CD14-positive monocyte (primary cell): ENCODE measurements at regions not wholly inside any gene's neighbourhood (a gene's known extent, or its start where the extent isn't known, plus 50 kb on each side); places are given as distances from the start of the nearest gene placed in this dataset.

Experiments used
- DNase-seq, 3 donors: peaks; one replicate each; pipeline ENCODE4 v3.0.0-alpha.2; 2011 to 2022
- H2AFZ ChIP-seq: 2 replicates; pipeline ENCODE4 v1.6.0; 2012; ENCODE audit warnings: mild to moderate bottlenecking, low read depth, low read length, inconsistent platforms; ENCODE audit not compliant: insufficient read depth, poor library complexity, severe bottlenecking
- H3K27ac ChIP-seq, 2 donors: 1 replicate in 1 of 2; 2 replicates in 1 of 2; pipeline ENCODE4 v1.5.1; 2012 to 2013; ENCODE audit warnings: low read length in 2 of 2, control low read depth in 1 of 2, inconsistent platforms in 1 of 2, low read depth in 1 of 2, mild to moderate bottlenecking in 1 of 2
- H3K27me3 ChIP-seq, 2 donors: one replicate each; pipeline versions ENCODE4 v1.6.0 to v1.6.1; 2011 to 2013; ENCODE audit warnings: low read length in 2 of 2; ENCODE audit not compliant: control insufficient read depth in 2 of 2, insufficient read depth in 2 of 2
- H3K36me3 ChIP-seq, 2 donors: replicated peaks in 1 of 2; 1 replicate in 1 of 2; 2 replicates in 1 of 2; pipeline versions ENCODE4 v1.5.1 to v1.6.1; 2012 to 2013; ENCODE audit warnings: low read length in 2 of 2, control low read depth in 1 of 2, inconsistent platforms in 1 of 2, mild to moderate bottlenecking in 1 of 2; ENCODE audit not compliant: insufficient read depth in 2 of 2, control insufficient read depth in 1 of 2
- H3K4me1 ChIP-seq, 2 donors: 1 replicate in 1 of 2; 2 replicates in 1 of 2; pipeline versions ENCODE4 v1.5.1 to v1.6.1; 2012 to 2013; ENCODE audit warnings: low read length in 2 of 2, control low read depth in 1 of 2, inconsistent platforms in 1 of 2, mild to moderate bottlenecking in 1 of 2, moderate library complexity in 1 of 2; ENCODE audit not compliant: insufficient read depth in 2 of 2, control insufficient read depth in 1 of 2
- H3K4me2 ChIP-seq: replicated peaks from 2 replicates; pipeline ENCODE3; 2012; ENCODE audit warnings: low read length, moderate library complexity, mild to moderate bottlenecking; ENCODE audit not compliant: poor library complexity, severe bottlenecking; ENCODE audit errors: extremely low read depth
- H3K4me3 ChIP-seq, 3 experiments: fragments of 200-600 bp in 1 of 3; sonication (generic) in 1 of 3; replicated peaks in 1 of 3; 1 replicate in 2 of 3; 2 replicates in 1 of 3; pipeline ENCODE4 v1.5.1; 2011 to 2013; ENCODE audit warnings: low read length in 3 of 3, mild to moderate bottlenecking in 3 of 3, control low read depth in 2 of 3, low read depth in 2 of 3, inconsistent platforms in 1 of 3, moderate library complexity in 1 of 3
- H3K79me2 ChIP-seq: 2 replicates; pipeline ENCODE4 v1.6.0; 2012; ENCODE audit warnings: mild to moderate bottlenecking, control low read depth, inconsistent platforms, low read length, moderate library complexity; ENCODE audit not compliant: insufficient read depth
- H3K9ac ChIP-seq: 2 replicates; pipeline ENCODE4 v1.6.0; 2017; ENCODE audit warnings: low read length, mild to moderate bottlenecking; ENCODE audit not compliant: insufficient read depth, poor library complexity, severe bottlenecking
- H3K9me3 ChIP-seq, 2 donors: replicated peaks in 1 of 2; 1 replicate in 1 of 2; 2 replicates in 1 of 2; pipeline versions ENCODE4 v1.5.1 to v1.6.1; 2012 to 2013; ENCODE audit warnings: low read length in 2 of 2, control low read depth in 1 of 2; ENCODE audit not compliant: control insufficient read depth in 1 of 2, insufficient read depth in 1 of 2
- H4K20me1 ChIP-seq: 2 replicates; pipeline ENCODE4 v1.6.0; 2012; ENCODE audit warnings: mild to moderate bottlenecking, low read length, control low read depth, moderate library complexity; ENCODE audit not compliant: insufficient read depth
- H3K27ac Mint-ChIP-seq, 7 donors: one replicate each; pipeline ENCODE4 v1.8.0; 2020; ENCODE audit warnings: mild to moderate bottlenecking in 7 of 7, mixed read lengths in 7 of 7, moderate library complexity in 6 of 7, inconsistent platforms in 2 of 7
- H3K27me3 Mint-ChIP-seq, 3 donors: one replicate each; pipeline ENCODE4 v1.8.0; 2021 to 2022; ENCODE audit warnings: low read depth in 3 of 3, mild to moderate bottlenecking in 3 of 3, mixed read lengths in 3 of 3, moderate library complexity in 3 of 3, inconsistent platforms in 1 of 3
- H3K36me3 Mint-ChIP-seq, 2 donors: one replicate each; pipeline ENCODE4 v1.8.0; 2020; ENCODE audit warnings: mixed read lengths in 2 of 2, inconsistent platforms in 1 of 2, mild to moderate bottlenecking in 1 of 2
- H3K4me1 Mint-ChIP-seq: one replicate; pipeline ENCODE4 v1.8.0; 2020; ENCODE audit warnings: mild to moderate bottlenecking, mixed read lengths
- H3K4me3 Mint-ChIP-seq, 2 donors: one replicate each; pipeline ENCODE4 v1.8.0; 2020; ENCODE audit warnings: mild to moderate bottlenecking in 2 of 2, mixed read lengths in 2 of 2, moderate library complexity in 1 of 2
- H3K9me3 Mint-ChIP-seq, 7 donors: one replicate each; pipeline ENCODE4 v1.8.0; 2020 to 2022; ENCODE audit warnings: mixed read lengths in 7 of 7, mild to moderate bottlenecking in 6 of 7, moderate library complexity in 6 of 7, inconsistent platforms in 2 of 7
- CTCF ChIP-seq: fragments of 200-600 bp; IDR thresholded peaks from one replicate; pipeline ENCODE4 v1.8.0; 2022; ENCODE audit warnings: antibody characterized with exemption, mild to moderate bottlenecking
- WGBS: methylation state at CpG from one replicate; pipeline ENCODE4 v1.1.5; 2013; ENCODE audit warnings: missing lambda C conversion rate; ENCODE audit not compliant: insufficient coverage; 5-methylcytosine and 5-hydroxymethylcytosine counted together
- intact Hi-C, 2 donors: fragments of 100-400 bp; cut with micrococcal nuclease; formaldehyde crosslinking; loops; one replicate each; pipeline versions ENCODE4 v1.15.0 to v1.15.1; 2023

GRCh38 chr6:74690365-74690764 is 515.5 kb downstream of the COL12A1 start:
- Histone ChIP-seq H3K27me3 (no peaks in the 10 kb centered on the region), H3K4me2 (no peak overlapping the region), H3K9ac (no peak overlapping the region), H3K79me2 (no peaks in the 10 kb centered on the region), H3K4me1 (no peaks in the 10 kb centered on the region), H3K27ac (no peak overlapping the region), H3K36me3 (no peaks in the 10 kb centered on the region), H3K9me3 (no peaks in the 10 kb centered on the region), H3K4me3 (no peak overlapping the region), H4K20me1 (no peaks in the 10 kb centered on the region), H2AFZ (no peak overlapping the region)
- no peak for TF ChIP-seq CTCF
- Mint-ChIP-seq H3K27me3 (no peaks in the 10 kb centered on the region), H3K4me3 (no peak overlapping the region), H3K4me1 (no peaks in the 10 kb centered on the region), H3K9me3 (peaks cover 0 to 2% (median 0%) of the 10 kb centered on the region in 7 donors), H3K27ac (no peak overlapping the region), H3K36me3 (no peaks in the 10 kb centered on the region)
- WGBS, result no CpG with 5 or more reads among the region's 2 CpGs
- intact Hi-C loops, result no loop called here
- no peak for DNase-seq

GRCh38 chr6:74689601-74690000 is 516.3 kb downstream of the COL12A1 start:
- WGBS, result 67% methylated on average over 1 of the region's 2 CpGs
- no peak overlapping the region for H3K9ac ChIP-seq
- H3K27ac Mint-ChIP-seq, result no peak overlapping the region
- no peak for DNase-seq
- TF ChIP-seq CTCF, result no peak
- H3K4me1 Mint-ChIP-seq, result no peaks in the 10 kb centered on the region
- no peak overlapping the region for H3K4me3 Mint-ChIP-seq
- H3K4me2 ChIP-seq, result no peak overlapping the region
- H3K4me1 ChIP-seq, result no peaks in the 10 kb centered on the region
- no peaks in the 10 kb centered on the region for H3K27me3 Mint-ChIP-seq
- H3K27ac ChIP-seq, result no peak overlapping the region
- H3K36me3 Mint-ChIP-seq, result no peaks in the 10 kb centered on the region
- intact Hi-C loops, result no loop called here
- no peaks in the 10 kb centered on the region for H3K79me2 ChIP-seq
- H3K27me3 ChIP-seq, result no peaks in the 10 kb centered on the region
- H3K9me3 Mint-ChIP-seq, result peaks cover 0 to 2% (median 0%) of the 10 kb centered on the region in 7 donors
- H4K20me1 ChIP-seq, result no peaks in the 10 kb centered on the region
- peaks cover 0 to 3% of the 10 kb centered on the region in 2 donors for H3K9me3 ChIP-seq
- no peaks in the 10 kb centered on the region for H3K36me3 ChIP-seq
- H3K4me3 ChIP-seq, result no peak overlapping the region
- no peak overlapping the region for H2AFZ ChIP-seq
